KMS-11 (cell line): ENCODE measurements at regions not wholly inside any gene's neighbourhood (a gene's known extent, or its start where the extent isn't known, plus 50 kb on each side); places are given as distances from the start of the nearest gene placed in this dataset.

ENCODE experiments used
- H2AFZ ChIP-seq: fragments of 200-600 bp; sonication (generic); 2 replicates; pipeline ENCODE4 v1.6.1; 2016; ENCODE audit warnings: antibody characterized with exemption, mixed run types, low read depth
- H3K27ac ChIP-seq: fragments of 200-600 bp; sonication (generic); 2 replicates; pipeline ENCODE4 v1.6.1; 2016; ENCODE audit warnings: mild to moderate bottlenecking, mixed run types
- H3K27me3 ChIP-seq: fragments of 200-600 bp; sonication (generic); 2 replicates; pipeline ENCODE4 v1.6.1; 2017; ENCODE audit warnings: mild to moderate bottlenecking, low read depth, mixed run types, moderate library complexity; ENCODE audit not compliant: insufficient read depth
- H3K36me3 ChIP-seq: fragments of 200-600 bp; sonication (generic); 2 replicates; pipeline ENCODE4 v1.6.1; 2017; ENCODE audit warnings: mild to moderate bottlenecking, mixed run types; ENCODE audit not compliant: insufficient read depth
- H3K4me1 ChIP-seq: fragments of 200-600 bp; sonication (generic); 2 replicates; pipeline ENCODE4 v1.6.1; 2016; ENCODE audit warnings: mild to moderate bottlenecking, low read depth, mixed run types; ENCODE audit not compliant: poor library complexity, severe bottlenecking
- H3K4me2 ChIP-seq: fragments of 200-600 bp; sonication (generic); 2 replicates; pipeline ENCODE4 v1.7.0; 2016; ENCODE audit warnings: mild to moderate bottlenecking, mixed run types
- H3K4me3 ChIP-seq: fragments of 200-600 bp; sonication (generic); IDR thresholded peaks from 2 replicates; pipeline ENCODE4 v1.6.1; 2017; ENCODE audit warnings: low read depth, low read length, mixed read lengths; ENCODE audit not compliant: insufficient read depth
- H3K79me2 ChIP-seq: fragments of 200-600 bp; sonication (generic); 2 replicates; pipeline ENCODE4 v1.6.1; 2016; ENCODE audit warnings: low read depth, mixed run types; ENCODE audit not compliant: insufficient read depth
- H3K9ac ChIP-seq: fragments of 200-600 bp; sonication (generic); 2 replicates; pipeline ENCODE4 v1.6.1; 2016; ENCODE audit warnings: mild to moderate bottlenecking, mixed run types
- H4K20me1 ChIP-seq: fragments of 200-600 bp; sonication (generic); 2 replicates; pipeline ENCODE4 v1.6.1; 2016; ENCODE audit warnings: mild to moderate bottlenecking, mixed run types; ENCODE audit not compliant: insufficient read depth
- TF ChIP-seq, protein P1 (sequence below): fragments of 200-600 bp; sonication (generic); conservative IDR thresholded peaks from 2 replicates; pipeline ENCODE4 v1.6.1; 2017; ENCODE audit warnings: low read depth, mild to moderate bottlenecking, antibody characterized with exemption, low read length, moderate library complexity, mixed read lengths

DNA sequence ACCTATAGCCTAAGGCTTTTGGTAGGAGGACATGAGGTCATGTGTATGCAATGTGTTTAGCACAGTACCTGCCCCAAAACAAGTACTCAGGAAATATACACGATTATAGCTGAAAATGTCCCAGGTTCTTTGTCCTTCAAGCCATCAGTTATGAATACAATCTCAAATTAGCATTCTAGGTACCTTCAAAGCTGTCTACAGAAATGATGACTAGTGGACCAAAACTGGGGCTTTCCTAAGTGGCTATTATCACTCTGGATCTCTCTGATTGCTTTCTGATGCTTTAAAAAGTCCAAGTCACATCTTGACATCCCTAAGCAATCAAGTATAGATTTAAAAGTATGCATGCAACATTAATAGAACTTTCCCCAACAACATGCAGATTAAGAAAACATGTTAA lies 93.0 kb upstream of the SLIT3 start:
- H3K36me3 ChIP-seq, result no peaks in the 10 kb centered on the region

GRCh38 chr5:169390265-169390664 lies 89.3 kb upstream of the SLIT3 start:
- H3K4me3 ChIP-seq, result no peak overlapping the region
- no peak overlapping the region for H3K27ac ChIP-seq
- H2AFZ ChIP-seq, result no peak overlapping the region
- H3K9ac ChIP-seq, result no peak overlapping the region
- no peaks in the 10 kb centered on the region for H3K4me1 ChIP-seq
- H3K4me2 ChIP-seq, result no peak overlapping the region
- TF ChIP-seq, protein P1, sequence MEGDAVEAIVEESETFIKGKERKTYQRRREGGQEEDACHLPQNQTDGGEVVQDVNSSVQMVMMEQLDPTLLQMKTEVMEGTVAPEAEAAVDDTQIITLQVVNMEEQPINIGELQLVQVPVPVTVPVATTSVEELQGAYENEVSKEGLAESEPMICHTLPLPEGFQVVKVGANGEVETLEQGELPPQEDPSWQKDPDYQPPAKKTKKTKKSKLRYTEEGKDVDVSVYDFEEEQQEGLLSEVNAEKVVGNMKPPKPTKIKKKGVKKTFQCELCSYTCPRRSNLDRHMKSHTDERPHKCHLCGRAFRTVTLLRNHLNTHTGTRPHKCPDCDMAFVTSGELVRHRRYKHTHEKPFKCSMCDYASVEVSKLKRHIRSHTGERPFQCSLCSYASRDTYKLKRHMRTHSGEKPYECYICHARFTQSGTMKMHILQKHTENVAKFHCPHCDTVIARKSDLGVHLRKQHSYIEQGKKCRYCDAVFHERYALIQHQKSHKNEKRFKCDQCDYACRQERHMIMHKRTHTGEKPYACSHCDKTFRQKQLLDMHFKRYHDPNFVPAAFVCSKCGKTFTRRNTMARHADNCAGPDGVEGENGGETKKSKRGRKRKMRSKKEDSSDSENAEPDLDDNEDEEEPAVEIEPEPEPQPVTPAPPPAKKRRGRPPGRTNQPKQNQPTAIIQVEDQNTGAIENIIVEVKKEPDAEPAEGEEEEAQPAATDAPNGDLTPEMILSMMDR, result no peak
- H3K79me2 ChIP-seq, result no peaks in the 10 kb centered on the region
- no peaks in the 10 kb centered on the region for H4K20me1 ChIP-seq
- H3K36me3 ChIP-seq, result no peaks in the 10 kb centered on the region
- H3K27me3 ChIP-seq, result no peaks in the 10 kb centered on the region

More for the DNA sequence above, 93.0 kb upstream of the SLIT3 start:
- TF ChIP-seq, protein P1, result no peak
- no peaks in the 10 kb centered on the region for H3K4me1 ChIP-seq
- H3K79me2 ChIP-seq, result no peaks in the 10 kb centered on the region
- no peak overlapping the region for H3K4me3 ChIP-seq
- H4K20me1 ChIP-seq, result no peaks in the 10 kb centered on the region
- H3K9ac ChIP-seq, result no peak overlapping the region
- H3K27ac ChIP-seq, result no peak overlapping the region
- H3K27me3 ChIP-seq, result no peaks in the 10 kb centered on the region
- no peak overlapping the region for H2AFZ ChIP-seq
- H3K4me2 ChIP-seq, result no peak overlapping the region

GRCh38 chr5:169389318-169389717 lies 88.4 kb upstream of the SLIT3 start:
- Histone ChIP-seq H3K79me2 (no peaks in the 10 kb centered on the region), H4K20me1 (no peaks in the 10 kb centered on the region), H3K27me3 (no peaks in the 10 kb centered on the region), H3K4me3 (no peak overlapping the region), H3K27ac (no peak overlapping the region), H2AFZ (no peak overlapping the region), H3K9ac (no peak overlapping the region), H3K36me3 (no peaks in the 10 kb centered on the region), H3K4me1 (no peaks in the 10 kb centered on the region), H3K4me2 (no peak overlapping the region)
- TF ChIP-seq, protein P1, result no peak

- H3K36me3 ChIP-seq, result no peaks in the 10 kb centered on the region
- no peak overlapping the region for H3K27ac ChIP-seq
- no peaks in the 10 kb centered on the region for H3K27me3 ChIP-seq
- TF ChIP-seq, protein P1, result no peak
- no peaks in the 10 kb centered on the region for H3K79me2 ChIP-seq
- no peak overlapping the region for H3K4me2 ChIP-seq
- H3K9ac ChIP-seq, result no peak overlapping the region
- H3K4me3 ChIP-seq, result no peak overlapping the region
- H3K4me1 ChIP-seq, result no peaks in the 10 kb centered on the region
- no peaks in the 10 kb centered on the region for H4K20me1 ChIP-seq
- no peak overlapping the region for H2AFZ ChIP-seq
These were observed 84.7 kb upstream of the SLIT3 start for GRCh38 chr5:169385636-169386035.
